IPS DF 6.9 (cell line): ENCODE measurements at regions not wholly inside any gene's neighbourhood (a gene's known extent, or its start where the extent isn't known, plus 50 kb on each side); places are given as distances from the start of the nearest gene placed in this dataset.

Experiments used
- DNase-seq: peaks from one replicate; pipeline ENCODE4 v3.0.0-alpha.2; 2013; ENCODE audit warnings: low read depth, low spot score
- H3K27ac ChIP-seq: one replicate; pipeline ENCODE4 v1.5.1; 2013; ENCODE audit warnings: low read length, control low read depth
- H3K27me3 ChIP-seq: 2 replicates; pipeline ENCODE4 v1.6.1; 2013; ENCODE audit warnings: mild to moderate bottlenecking, low read length; ENCODE audit not compliant: control insufficient read depth, insufficient read depth
- H3K36me3 ChIP-seq: 2 replicates; pipeline ENCODE4 v1.6.1; 2013; ENCODE audit warnings: low read length; ENCODE audit not compliant: control insufficient read depth, insufficient read depth
- H3K4me1 ChIP-seq: 2 replicates; pipeline ENCODE4 v1.6.1; 2013; ENCODE audit warnings: low read length; ENCODE audit not compliant: control insufficient read depth, insufficient read depth
- H3K4me3 ChIP-seq: 2 replicates; pipeline ENCODE4 v1.5.1; 2013; ENCODE audit warnings: mild to moderate bottlenecking, low read length
- H3K9me3 ChIP-seq: 2 replicates; pipeline ENCODE4 v1.6.1; 2013; ENCODE audit warnings: low read length, inconsistent platforms; ENCODE audit not compliant: control insufficient read depth, insufficient read depth
- WGBS: extraction: QIAGEN DNeasy Blood & Tissue Kit; methylation state at CpG from one replicate; pipeline ENCODE4 v1.1.7; 2013; ENCODE audit warnings: mixed read lengths, missing lambda C conversion rate; ENCODE audit not compliant: insufficient read length, insufficient coverage; 5-methylcytosine and 5-hydroxymethylcytosine counted together

GRCh38 chr10:83083831-83084230 lies 1055.5 kb upstream of the GHITM start:
- Histone ChIP-seq H3K27ac (no peak overlapping the region), H3K36me3 (no peaks in the 10 kb centered on the region), H3K9me3 (no peaks in the 10 kb centered on the region), H3K27me3 (no peaks in the 10 kb centered on the region), H3K4me3 (no peak overlapping the region), H3K4me1 (no peaks in the 10 kb centered on the region)
- DNase-seq: no peak

DNA sequence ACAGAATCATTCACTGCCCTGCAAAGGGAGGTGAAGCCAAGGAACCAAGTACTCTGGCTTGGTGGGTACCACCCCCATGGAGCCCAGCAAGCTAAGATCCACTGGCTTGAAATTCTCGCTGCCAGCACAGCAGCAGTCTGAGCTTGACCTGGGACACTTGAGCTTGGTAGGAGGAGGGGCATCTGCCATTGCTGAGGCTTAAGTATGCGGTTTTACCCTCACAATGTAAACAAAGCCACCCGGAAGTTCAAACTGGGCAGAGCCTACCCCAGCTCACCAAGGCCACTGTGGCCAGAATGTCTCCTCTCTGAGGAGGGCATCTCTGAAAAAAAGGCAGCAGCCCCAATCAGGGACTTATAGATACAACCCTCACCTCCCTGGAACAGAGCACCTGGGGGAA lies 1050.0 kb upstream of the GHITM start:
- no peak for DNase-seq
- Histone ChIP-seq H3K36me3 (no peaks in the 10 kb centered on the region), H3K9me3 (no peaks in the 10 kb centered on the region)

DNA sequence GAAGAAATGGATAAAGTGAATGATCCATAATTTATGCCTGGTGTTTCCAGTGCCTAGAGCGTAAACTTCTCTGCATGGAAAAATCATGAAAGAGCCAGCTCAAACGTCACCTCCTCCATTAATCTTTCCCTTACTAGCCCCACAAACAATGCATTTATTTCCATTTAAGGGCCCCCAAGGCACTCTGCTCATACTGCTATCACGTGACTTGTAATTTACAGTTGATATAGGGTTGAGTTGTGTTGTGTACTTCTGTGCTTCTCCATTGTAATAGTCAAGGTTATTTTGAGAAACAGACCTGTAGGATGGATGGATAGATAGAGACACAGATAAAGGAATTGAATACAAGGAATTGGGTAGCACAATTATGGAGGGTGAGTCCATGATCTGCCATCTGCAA lies 1034.7 kb upstream of the GHITM start:
- Histone ChIP-seq H3K4me1 (no peaks in the 10 kb centered on the region), H3K36me3 (peaks cover 3% of the 10 kb centered on the region; the same call in 1 of the 2 replicates), H3K27ac (no peak overlapping the region), H3K4me3 (no peak overlapping the region), H3K9me3 (no peaks in the 10 kb centered on the region), H3K27me3 (no peaks in the 10 kb centered on the region)
- WGBS: no CpG with 5 or more reads among the region's 3 CpGs
- DNase-seq: no peak

More for the DNA sequence above, 1050.0 kb upstream of the GHITM start:
- no peak overlapping the region for H3K27ac ChIP-seq
- no peaks in the 10 kb centered on the region for H3K27me3 ChIP-seq
- H3K4me3 ChIP-seq: no peak overlapping the region
- H3K4me1 ChIP-seq: no peaks in the 10 kb centered on the region
- WGBS: no CpG with 5 or more reads among the region's 3 CpGs

DNA sequence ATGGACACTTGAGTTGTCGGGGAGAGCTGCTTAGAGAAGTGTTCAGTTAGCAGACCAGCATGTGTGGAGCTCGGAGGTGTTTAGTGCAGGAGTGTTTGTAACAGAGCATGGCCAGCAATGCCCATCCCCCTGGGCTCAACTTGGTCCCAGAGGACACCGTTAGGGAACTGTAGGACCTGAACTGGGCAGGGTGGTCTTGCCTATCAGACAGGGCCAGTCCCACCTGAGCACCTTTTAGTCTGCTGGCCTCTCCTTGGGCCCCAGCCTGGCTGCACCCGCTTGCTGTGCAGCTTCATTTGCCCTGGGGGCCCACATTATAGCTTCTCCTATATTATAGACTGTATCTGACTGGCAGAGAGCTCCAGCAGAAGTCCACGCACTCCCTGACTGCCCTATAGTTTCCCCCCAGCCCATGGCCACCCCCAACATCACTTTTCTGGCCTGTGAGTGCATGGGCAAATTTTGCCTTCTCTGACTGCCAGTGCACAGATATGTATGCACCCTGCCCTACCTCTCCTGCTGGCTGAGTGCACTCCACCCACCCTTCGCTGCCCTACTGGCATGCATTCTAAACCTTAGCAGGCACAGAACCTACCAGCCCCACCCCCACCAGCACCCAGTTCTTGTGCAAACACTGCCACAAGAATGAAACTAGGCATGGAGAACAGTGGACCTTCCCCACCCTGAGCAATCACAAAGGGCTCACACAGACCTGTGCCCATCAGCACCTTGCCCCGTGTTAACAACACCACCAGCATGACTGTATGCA lies 1030.6 kb upstream of the GHITM start:
- no CpG with 5 or more reads among the region's 7 CpGs for WGBS
- H3K4me3 ChIP-seq: no peak overlapping the region
- H3K27ac ChIP-seq: no peak overlapping the region
- H3K36me3 ChIP-seq: peaks cover 3% of the 10 kb centered on the region; the same call in 1 of the 2 replicates
- DNase-seq: no peak
- no peaks in the 10 kb centered on the region for H3K9me3 ChIP-seq
- no peaks in the 10 kb centered on the region for H3K4me1 ChIP-seq
- no peaks in the 10 kb centered on the region for H3K27me3 ChIP-seq

GRCh38 chr10:83119346-83119745 lies 1020.0 kb upstream of the GHITM start:
- no peak overlapping the region for H3K4me3 ChIP-seq
- no peak for DNase-seq
- H3K9me3 ChIP-seq: no peaks in the 10 kb centered on the region
- no CpG with 5 or more reads among the region's 1 CpG for WGBS
- H3K36me3 ChIP-seq: no peaks in the 10 kb centered on the region
- H3K27me3 ChIP-seq: no peaks in the 10 kb centered on the region
- H3K4me1 ChIP-seq: no peaks in the 10 kb centered on the region
- no peak overlapping the region for H3K27ac ChIP-seq

DNA sequence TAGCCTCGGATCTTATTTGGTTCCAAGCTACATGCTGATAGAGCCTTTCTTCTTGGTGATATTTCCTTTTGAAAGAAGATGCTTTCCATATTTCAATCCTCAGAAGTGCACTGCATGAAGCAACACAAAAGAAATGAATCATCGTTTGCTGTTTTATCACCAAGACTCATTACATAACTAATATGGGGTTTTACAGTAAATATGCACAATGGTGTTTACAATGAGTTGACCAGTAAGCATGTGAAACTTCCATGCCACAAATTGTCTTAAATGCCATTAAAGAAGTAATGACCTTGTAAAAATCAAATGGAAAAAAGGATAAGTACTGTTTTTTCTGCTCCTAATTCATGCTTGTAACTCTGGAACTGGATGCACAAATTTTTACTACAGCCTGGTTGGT lies 1017.0 kb upstream of the GHITM start:
- no CpG with 5 or more reads among the region's 2 CpGs for WGBS
- H3K9me3 ChIP-seq: no peaks in the 10 kb centered on the region
- H3K36me3 ChIP-seq: no peaks in the 10 kb centered on the region
- no peak overlapping the region for H3K27ac ChIP-seq
- H3K27me3 ChIP-seq: no peaks in the 10 kb centered on the region
- no peak for DNase-seq
- H3K4me3 ChIP-seq: no peak overlapping the region
- no peaks in the 10 kb centered on the region for H3K4me1 ChIP-seq

DNA sequence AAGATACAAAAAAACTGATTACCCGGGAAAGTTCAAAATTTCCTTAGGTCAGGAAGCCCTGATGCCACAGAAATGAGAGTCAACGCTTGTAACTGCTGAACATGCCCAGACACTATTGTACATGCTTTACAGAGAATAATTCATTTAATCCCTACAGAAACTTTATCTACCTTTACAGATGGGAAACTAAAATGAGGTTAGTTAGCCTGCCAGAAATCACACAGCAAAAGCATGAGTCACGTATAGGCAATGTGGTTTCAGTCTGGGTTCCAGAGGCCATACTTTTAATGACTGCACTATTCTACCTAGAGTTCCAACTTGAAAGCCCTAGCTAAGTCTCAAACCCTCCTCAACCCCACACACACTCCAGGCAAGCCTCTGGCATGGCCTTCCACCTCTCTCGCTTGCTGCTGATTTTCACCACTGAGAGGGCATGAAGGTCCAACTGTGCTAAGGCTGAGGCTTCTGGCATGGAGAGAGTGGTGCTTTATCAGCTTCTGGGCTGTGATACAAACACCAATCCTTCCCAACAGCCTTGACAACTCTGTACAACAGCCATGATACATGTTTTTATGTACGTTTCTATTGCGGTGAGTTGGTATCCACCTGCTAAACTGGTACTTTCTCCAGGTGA lies 1011.2 kb upstream of the GHITM start:
- no peaks in the 10 kb centered on the region for H3K4me1 ChIP-seq

DNA sequence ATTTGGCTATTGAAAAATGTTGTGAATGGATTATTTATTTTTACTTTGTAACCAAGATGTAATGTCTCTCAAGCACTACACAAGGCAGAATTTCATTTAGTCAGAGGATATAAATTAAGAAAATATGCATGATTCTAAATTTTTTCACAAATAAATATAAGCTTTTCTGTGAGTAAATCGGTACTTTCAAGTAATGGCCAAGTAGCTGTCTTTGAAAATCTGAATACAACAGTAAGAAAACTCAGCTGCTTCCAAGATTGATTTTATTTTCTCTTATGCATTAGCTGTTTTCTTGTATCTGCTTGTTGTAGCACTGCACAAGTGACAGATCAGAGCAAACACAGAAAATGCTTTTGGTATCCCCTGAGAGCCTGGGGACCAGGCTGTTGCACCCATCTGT lies 998.5 kb upstream of the GHITM start:
- DNase-seq: no peak
- H3K4me1 ChIP-seq: no peaks in the 10 kb centered on the region
- H3K4me3 ChIP-seq: no peak overlapping the region
- H3K36me3 ChIP-seq: no peaks in the 10 kb centered on the region
- H3K9me3 ChIP-seq: no peaks in the 10 kb centered on the region
- no CpG with 5 or more reads among the region's 1 CpG for WGBS
- H3K27ac ChIP-seq: no peak overlapping the region
- no peaks in the 10 kb centered on the region for H3K27me3 ChIP-seq

More for the DNA sequence above, 1011.2 kb upstream of the GHITM start:
- H3K27me3 ChIP-seq: no peaks in the 10 kb centered on the region
- no CpG with 5 or more reads among the region's 6 CpGs for WGBS
- no peak for DNase-seq
- H3K27ac ChIP-seq: no peak overlapping the region
- no peaks in the 10 kb centered on the region for H3K36me3 ChIP-seq
- no peak overlapping the region for H3K4me3 ChIP-seq
- no peaks in the 10 kb centered on the region for H3K9me3 ChIP-seq

GRCh38 chr10:83142074-83142563 lies 997.2 kb upstream of the GHITM start:
- H3K27me3 ChIP-seq: no peaks in the 10 kb centered on the region
- H3K4me1 ChIP-seq: no peaks in the 10 kb centered on the region
- H3K36me3 ChIP-seq: no peaks in the 10 kb centered on the region
- H3K4me3 ChIP-seq: no peak overlapping the region
- no peak for DNase-seq
- no peaks in the 10 kb centered on the region for H3K9me3 ChIP-seq
- H3K27ac ChIP-seq: no peak overlapping the region
- WGBS: no CpG with 5 or more reads among the region's 3 CpGs

DNA sequence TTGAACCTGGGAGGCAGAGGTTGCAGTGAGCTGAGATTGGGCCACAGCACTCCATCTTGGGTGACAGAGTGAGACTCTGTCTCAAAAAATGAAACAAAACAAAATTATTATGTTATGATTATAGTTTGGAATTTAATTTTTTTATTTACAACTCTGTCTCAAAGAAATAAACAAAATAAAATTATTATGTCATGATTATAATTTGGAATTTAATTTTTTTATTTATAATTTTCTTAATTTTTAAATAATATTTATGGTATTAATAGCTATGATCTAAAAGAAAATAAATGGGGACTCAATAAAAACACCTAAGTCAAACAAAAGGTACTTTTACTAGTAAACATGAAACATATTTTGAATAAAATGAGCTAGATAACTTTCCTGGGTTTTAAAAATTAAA lies 994.8 kb upstream of the GHITM start:
- no peak for DNase-seq
- no peak overlapping the region for H3K27ac ChIP-seq
- H3K4me3 ChIP-seq: no peak overlapping the region
- no peaks in the 10 kb centered on the region for H3K9me3 ChIP-seq
- H3K36me3 ChIP-seq: no peaks in the 10 kb centered on the region
- H3K27me3 ChIP-seq: no peaks in the 10 kb centered on the region
- H3K4me1 ChIP-seq: no peaks in the 10 kb centered on the region

- no peaks in the 10 kb centered on the region for H3K27me3 ChIP-seq
- H3K27ac ChIP-seq: no peak overlapping the region
- H3K36me3 ChIP-seq: no peaks in the 10 kb centered on the region
- H3K4me3 ChIP-seq: no peak overlapping the region
- DNase-seq: no peak
- no CpG with 5 or more reads among the region's 10 CpGs for WGBS
- no peaks in the 10 kb centered on the region for H3K9me3 ChIP-seq
- 0 out of 2 replicates have a peak, but pooled peaks cover 2% of the 10 kb centered on the region for H3K4me1 ChIP-seq
Measured at GRCh38 chr10:83153714-83154113, 985.6 kb upstream of the GHITM start.
